ENCODE measurements at regions not wholly inside any gene's neighbourhood (a gene's known extent, or its start where the extent isn't known, plus 50 kb on each side); places are given as distances from the start of the nearest gene placed in this dataset.

GRCh38 chr20:7085467-7085866 lies 318.0 kb downstream of the BMP2 start:
- DNase-seq (ENCODE audit: low read depth): peak; percentile 14

DNA sequence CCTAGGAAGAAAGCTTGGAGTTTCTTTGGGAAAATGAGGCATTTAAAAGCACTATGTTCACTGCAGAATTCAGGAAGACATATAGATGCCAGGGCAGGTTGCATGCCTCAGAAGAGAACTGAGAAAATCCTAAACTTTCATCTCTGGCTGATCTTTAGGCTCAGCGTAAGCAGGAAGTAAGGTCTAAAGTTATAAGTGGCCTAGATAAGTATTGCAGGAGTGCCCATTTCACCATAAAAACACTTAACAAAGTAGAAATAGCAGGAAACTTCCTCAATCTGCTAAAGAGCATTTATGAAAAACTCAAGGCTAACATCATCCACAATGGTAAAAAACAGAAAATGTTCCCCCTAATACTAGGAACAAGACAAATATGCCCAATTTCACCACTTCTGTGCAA lies 320.3 kb downstream of the BMP2 start:
- no peak for DNase-seq (ENCODE audit: low read depth)

DNA sequence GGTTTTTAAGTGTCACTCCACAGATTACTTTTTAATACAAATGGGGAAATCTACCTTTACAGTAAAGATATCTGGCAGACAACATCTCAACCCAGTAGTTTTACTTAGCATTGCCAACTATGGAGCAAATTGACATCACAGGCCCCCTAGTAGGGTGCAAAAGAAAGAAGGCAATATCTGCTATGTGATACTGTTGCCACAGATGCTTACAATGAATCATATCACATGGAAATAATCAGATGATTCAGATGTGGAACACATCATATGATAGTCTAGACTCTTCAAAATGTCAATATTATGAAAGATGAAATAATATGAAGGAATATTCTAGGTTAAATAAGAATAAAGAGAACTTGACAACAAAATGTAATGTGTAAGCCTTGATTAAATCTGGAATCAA lies 322.5 kb downstream of the BMP2 start:
- DNase-seq (ENCODE audit: low read depth): peak; percentile 9

GRCh38 chr20:7090811-7091210 lies 323.3 kb downstream of the BMP2 start:
- no peak for DNase-seq (ENCODE audit: low read depth)

DNA sequence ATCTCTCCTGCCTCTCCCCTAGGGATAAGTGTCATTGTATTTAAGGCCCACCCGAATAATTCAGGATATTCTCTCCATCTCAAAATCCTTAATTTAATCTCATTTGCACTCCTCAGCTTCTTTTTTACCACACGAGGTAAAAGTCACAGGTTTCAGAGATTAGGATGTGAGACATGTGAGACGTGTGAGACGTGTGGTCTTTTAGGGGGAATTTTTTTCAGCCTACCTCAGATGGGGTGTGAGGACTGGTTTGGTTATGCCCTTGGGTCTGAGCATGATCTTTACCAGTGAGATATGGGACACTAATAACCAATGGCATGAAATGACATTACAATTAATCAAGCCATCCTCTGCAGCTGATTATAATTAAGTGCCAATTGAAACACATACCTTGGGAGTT lies 324.2 kb downstream of the BMP2 start:
- no peak for DNase-seq (ENCODE audit: low read depth)

DNA sequence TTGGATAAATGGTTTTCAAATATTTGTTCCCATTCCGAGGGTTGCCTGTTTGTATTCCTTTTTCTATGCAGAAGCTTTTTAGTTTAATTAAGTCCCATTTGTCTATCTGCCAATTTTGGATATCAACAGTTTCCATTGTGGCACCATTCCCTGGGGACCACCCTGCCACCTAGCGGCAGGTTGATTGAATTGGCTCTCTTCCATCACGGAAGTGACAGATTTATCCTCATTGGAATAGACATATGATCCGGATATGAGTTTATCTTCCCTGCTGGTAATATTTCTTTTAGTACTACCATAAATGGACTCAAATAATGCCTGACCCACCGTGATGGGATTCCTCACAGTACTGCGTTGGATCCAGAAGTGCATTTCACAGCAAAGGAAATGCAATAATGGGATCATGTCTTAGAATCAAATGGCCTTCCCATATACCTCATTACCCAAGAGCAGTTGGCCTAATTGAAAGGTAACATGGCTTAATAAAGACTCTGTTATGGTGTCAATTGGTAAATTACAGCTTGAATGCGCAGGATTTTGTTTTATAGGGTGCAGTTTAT lies 327.0 kb downstream of the BMP2 start:
- DNase-seq (ENCODE audit: low read depth): peak; percentile 8

DNA sequence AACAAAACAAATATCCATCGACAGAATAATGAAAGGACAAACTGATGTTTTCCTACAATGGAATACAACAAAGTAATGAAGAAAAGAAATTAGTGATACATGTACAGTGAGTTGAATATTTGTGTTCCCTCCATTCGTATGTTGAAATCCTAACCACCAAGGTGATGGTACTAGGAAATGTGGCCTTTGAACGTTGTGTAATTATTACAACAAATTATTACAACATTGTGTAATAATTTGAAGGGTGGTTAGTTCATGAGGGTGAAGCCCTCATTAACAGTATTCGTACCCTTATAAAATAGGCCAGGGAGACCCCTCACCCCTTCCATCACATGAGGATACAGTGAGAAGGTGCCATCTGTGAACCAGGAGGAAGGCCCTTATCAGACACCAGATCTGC lies 339.4 kb downstream of the BMP2 start:
- DNase-seq (ENCODE audit: low read depth): no peak

DNA sequence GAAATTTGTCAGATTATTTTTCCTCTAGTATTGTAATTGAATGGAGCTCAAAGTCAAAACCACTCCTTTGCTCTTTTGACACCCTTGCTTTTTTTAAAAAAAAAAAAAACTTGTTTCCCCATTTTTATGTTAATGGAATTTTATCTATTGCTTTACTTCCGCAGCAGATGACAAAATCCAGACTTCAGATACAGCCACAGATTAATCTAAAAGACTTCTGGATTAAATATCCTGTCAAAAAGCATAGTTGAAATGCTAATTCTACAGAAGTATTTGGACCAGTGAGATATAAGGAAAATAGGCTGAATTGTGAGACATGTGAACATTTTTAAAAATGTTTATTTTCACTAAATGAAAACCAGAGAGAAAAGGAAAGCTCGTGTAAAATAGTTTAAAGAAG lies 341.4 kb downstream of the BMP2 start:
- no peak for DNase-seq (ENCODE audit: low read depth)

- peak; percentile 3 for DNase-seq (ENCODE audit: low read depth)
Observed at GRCh38 chr20:7113577-7114466, 346.3 kb downstream of the BMP2 start.

DNA sequence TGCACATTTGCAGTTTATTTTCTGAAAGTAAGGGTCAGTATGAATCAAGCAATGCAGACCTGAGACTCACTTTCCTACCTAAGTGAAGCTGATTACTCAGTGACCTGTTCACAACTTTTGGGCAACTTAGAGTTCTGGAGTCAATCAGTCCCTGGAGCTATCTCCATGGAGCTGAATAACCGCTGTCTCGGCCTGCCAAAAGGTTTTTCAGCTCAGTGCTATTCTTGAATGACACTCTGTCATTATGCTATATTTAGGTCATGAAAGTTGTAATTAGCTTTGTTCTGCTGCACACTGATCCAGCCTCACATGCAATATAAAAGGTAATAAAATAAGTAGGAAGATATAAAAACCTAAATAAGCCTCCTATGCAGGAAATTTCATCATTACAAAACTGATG lies 356.0 kb downstream of the BMP2 start:
- no peak for DNase-seq (ENCODE audit: low read depth)

- no peak for DNase-seq (ENCODE audit: low read depth)
Observed at GRCh38 chr20:7124120-7124519, 356.6 kb downstream of the BMP2 start.

DNA sequence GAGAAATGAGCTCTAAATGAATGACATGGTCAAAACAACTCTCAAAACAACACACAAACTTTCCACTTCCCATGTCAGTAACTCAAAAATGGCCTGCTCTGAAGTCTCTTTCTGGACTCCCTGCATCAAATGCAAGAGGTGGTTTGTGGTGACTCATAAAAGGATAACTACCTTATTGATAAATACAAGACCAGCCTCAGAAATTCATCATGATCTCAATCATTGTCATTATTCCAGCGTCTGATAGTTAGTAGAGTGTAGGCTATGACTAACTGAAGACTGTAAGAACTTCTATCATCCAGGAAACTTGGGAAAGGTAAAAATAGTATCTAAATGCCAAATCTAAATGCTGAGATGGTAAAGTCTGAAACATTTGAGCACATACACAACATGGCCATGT lies 369.4 kb downstream of the BMP2 start:
- no peak for DNase-seq (ENCODE audit: low read depth)

DNA sequence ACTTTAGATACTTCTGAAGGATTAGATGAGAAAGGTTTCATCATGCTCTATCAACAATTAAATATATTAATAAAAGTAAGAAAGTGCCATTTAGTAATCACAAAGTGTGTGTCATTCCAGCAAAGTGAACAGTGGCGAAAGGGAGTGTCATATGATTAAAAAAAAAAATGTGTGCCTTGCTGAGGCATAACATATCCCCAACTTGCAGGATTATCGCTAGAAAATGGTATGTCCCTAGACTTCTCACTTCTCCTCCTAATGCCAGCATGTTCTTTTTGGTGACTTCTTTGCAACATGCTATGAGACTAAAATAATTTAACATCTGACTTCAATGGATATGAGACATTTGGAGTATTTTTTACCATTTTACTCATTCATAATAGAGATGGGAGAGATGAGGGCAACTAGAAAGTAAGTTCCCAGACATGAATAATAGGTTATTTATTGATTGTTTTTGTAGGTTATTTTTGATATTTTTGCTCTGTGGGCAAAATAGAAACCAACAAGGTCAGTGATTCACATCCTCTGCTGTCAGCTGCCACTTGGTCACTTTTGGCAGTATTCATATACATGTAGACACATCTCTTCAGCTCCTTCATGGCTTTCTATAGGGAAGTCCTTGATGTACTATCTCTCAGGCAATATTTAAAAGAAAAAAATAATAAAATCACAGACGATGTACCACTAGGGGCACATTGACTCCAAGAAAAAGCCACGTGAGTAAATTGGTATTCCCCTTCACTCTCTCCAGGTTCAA lies 370.1 kb downstream of the BMP2 start:
- DNase-seq (ENCODE audit: low read depth): no peak

DNA sequence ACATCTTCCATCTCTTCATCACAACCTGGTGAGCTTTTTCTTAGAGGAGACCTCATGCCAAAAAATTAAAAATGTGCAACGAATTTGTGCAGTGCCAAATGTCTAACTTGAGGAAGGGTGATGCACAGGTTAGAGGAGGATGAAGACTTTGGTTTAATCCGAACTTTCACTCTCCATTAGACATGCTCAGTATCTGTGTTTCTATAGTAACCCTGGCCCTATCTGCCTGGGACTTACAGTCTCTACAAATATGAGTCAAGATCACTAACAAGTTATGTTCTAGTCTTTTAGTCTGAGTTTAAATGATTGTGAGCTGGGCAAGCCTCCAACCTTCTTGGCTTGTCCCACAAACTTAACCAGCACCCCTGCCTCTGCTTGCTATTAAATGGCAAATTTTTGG lies 377.0 kb downstream of the BMP2 start:
- no peak for DNase-seq (ENCODE audit: low read depth)

DNA sequence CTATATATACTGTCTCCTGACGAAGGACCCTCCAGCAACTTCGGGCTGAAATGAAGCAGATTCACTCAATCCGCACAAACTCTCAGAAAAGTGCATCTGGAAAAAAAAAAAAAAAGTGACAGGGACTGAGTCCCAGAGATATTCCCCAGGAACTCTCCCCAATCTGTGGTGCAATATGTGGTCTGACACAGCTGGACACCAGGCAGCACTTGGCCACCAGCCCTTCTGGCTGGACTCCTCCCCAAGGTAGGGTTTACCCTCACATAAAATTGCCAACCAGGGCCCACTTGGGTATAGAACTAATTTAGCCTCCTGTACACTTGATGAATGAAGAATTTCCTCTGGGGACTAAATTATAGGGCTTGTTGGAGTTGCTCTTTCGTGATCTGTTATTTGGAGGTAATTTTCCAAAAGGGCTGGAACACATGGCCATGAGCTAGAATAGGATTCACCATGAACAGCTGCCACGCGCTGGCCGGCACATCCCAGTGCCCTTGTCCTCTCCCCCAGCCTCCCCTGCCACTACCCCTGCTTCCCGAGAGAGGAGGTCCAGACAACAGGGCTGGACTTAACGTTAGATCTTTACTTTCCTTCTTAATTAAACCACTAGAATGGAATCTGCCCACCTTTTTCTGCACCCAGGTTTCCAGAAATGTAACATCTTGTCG lies 379.2 kb downstream of the BMP2 start:
- DNase-seq (ENCODE audit: low read depth): no peak

DNA sequence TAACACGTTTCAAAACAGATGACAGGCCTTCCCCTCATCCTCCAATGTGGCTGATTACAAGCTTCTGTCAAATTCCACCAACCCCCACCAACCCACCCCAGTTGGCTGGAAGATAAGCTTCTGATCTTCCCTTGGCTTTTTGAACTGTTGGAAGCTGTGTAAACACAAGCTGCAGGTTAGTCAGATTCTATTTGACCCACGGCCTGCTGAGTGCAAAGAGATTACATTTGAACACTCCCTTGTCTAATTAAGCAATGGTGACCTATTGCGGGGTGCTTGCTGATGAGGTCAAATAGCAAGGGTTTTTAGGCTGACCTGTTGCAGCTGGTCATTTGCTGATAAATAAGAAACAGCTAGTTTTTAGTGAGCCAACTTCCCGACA lies 379.7 kb downstream of the BMP2 start:
- DNase-seq (ENCODE audit: low read depth): no peak

DNA sequence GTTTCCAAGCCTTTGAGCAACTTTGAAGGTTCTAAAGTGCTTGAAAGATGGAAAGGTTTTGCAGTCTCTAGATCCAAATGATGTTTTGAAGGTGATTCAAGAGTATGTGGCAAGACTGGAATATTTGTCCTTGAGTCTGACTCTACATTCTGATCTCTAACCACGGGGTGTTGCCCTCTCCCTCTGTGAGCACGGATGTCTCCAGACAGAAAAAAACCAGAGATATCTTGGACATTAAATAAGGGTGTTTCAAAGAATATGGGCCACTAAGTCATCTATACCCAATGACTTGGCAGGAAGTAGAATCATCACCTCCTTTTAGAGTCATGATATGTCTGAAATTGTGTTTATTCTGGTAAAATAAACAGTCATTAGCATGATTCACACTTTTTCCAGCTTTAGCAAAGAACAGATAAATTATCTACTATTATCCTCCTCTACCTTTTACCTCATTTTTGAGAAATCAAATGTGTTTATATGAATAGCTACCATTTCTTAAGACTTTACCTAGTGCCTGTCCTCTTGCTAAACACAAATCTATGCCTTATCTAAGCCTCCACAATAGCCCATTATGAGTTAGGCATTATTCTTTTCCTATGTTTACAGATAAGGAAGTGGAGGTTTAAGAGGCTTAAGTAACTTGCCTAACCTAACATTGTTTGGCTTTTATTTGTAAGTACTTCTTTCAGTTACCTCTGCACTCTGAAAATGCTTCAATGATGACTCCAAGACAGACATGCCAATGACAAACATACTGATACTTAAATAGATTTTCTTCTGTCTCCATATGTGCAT lies 384.4 kb downstream of the BMP2 start:
- DNase-seq (ENCODE audit: low read depth): no peak

- no peak for DNase-seq (ENCODE audit: low read depth)
Observed at GRCh38 chr20:7155282-7155681, 387.8 kb downstream of the BMP2 start.

- no peak for DNase-seq (ENCODE audit: low read depth)
Observed at GRCh38 chr20:7155794-7156193, 388.3 kb downstream of the BMP2 start.

- no peak for DNase-seq (ENCODE audit: low read depth)
Observed at GRCh38 chr20:7159903-7160302, 392.4 kb downstream of the BMP2 start.

- DNase-seq (ENCODE audit: low read depth): no peak
Observed at GRCh38 chr20:7161690-7162089, 394.2 kb downstream of the BMP2 start.

DNA sequence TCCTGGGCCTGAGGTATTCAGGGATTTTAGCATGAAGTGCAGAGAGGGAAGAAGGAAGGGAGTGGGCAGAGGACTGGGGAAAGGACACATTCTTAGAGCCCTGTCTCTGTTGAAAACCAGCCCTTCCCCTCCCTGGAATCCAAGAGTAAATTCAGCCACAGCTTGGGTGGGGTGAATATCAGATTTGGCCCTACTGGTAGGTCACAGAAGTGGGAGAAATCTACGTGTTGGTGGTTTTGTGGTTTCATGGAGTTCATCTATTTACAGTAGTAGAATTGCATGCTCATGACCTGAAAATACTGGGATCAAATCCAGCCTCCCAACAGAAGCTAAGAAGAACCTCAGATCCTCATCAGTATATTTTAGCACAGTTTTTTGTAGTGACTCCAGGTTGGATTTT lies 404.4 kb downstream of the BMP2 start:
- DNase-seq (ENCODE audit: low read depth): peak; percentile 41
